ENCODE measurements at regions not wholly inside any gene's neighbourhood (a gene's known extent, or its start where the extent isn't known, plus 50 kb on each side); places are given as distances from the start of the nearest gene placed in this dataset.
"Not testable (repeated sequence)": the region's sequence is repeated elsewhere in the genome, so short reads cannot be mapped to it uniquely, and the experiment has no call there.

DNA sequence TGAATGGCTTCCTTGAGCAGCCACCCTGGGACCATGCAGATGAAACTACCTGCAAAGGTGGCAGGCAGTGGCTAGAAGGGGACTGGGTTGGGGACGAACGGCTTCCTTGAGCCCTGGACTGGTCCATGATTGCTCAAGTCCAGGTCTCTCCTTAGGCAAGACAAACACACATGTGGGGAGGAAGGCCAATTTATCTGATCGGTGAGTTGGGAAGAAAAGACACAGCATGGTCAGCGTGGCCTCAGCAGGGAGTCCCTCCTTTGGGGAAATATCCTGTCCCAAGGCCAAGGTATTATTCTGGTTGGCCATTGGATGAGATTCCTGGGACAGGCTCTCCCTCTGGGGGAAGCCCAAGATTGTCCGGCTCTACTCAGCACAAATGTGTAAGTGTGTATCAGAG is 116.3 kb upstream of the ERG start:
- DNase-seq (ENCODE audit: low spot score): no peak

DNA sequence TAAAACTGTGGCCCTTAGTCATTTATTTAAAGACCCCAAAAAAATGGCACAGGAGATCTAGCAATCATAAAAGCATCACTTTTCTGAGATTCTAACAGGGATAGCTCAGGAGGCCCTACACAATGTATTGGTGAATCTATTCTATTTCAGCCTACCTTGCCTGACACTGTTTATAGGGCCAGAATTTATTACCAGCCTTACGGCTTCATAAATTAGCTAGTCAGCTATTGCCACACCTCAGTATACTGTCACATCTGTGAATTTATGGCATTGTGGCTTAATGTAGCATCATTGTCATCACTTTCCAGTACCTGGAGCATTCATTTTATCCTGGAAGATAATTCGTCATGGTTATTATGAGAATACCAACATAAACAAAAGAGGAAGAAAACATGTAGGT is 121.2 kb upstream of the ERG start:
- no peak for DNase-seq (ENCODE audit: low spot score)

DNA sequence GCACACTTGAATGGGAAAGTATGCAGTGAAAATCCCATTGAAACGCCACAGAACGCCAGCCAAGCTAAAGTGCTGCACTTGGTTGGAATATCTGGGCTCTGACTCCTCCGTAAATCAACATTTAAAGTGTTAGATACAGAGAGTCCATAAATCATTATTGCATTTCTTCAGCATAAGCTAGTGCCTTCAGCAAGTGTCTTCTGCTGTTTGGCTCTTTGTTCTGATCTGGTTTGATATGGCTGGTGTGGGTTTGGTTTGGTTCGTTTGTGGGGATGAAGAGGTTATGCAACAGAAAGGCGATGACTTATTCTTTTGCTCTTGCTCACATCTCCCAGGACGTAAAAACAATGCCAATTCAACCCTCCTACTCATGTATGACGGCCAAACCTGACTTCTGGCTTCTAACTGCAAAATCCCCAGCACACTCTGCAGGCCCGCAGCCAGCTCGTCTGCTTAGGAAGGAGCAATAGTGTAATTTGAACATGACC is 121.8 kb upstream of the ERG start:
- no peak for DNase-seq (ENCODE audit: low spot score)

DNA sequence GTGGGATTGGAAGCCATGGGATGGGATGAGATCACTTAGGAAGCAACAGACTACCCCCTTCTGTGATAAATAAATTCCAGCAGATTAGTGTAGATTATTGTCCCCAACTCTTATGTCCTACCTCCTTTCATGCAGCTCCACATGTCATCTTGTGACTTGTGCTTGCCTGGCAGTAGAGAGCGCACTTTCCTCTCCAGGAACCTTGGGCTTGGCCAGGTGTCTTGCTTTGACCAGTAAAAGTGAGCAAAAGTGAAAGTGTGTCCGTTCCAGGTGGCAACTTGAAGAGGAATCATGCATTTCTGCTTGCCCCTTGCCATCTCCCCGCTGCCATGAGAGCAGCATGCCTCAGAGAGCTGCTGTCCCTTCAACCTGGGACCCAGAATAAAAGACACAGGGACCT is 122.9 kb upstream of the ERG start:
- DNase-seq (ENCODE audit: low spot score): no peak

- DNase-seq (ENCODE audit: low spot score): no peak
Observed at GRCh38 chr21:38622081-38622826, 124.0 kb upstream of the ERG start.

DNA sequence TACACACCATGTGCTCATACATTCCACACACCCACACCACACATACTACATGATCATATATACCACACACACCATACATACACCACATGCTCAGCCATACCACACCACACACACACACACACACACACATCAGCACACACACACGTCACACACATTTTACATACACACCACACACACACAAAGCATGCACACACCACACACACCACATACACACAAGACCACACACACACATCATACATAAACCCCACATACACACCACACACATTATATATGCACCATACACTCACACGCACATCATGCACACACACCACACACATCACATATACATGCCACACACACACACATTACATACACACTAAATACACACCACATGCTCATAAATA is 124.5 kb upstream of the ERG start:
- DNase-seq (ENCODE audit: low spot score): no peak

DNA sequence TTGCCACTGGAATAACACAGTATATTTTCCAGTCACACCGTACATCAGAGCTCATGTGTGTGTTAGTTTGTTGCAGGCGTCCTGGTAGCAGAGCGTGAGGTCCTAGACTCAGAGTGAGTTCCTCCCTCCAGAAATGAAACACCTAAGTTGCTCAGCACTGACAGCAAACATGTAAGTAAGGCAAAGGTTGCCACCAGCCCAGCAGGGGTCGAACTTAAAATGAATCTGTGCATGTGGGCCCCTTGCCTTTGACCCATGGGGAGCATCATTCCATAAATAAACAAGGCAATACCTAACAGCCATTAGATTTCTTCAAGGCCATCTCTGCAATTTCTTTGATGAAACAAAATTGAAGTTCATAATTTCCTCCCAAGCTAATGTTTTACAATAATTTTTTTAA is 125.3 kb upstream of the ERG start:
- DNase-seq (ENCODE audit: low spot score): no peak

DNA sequence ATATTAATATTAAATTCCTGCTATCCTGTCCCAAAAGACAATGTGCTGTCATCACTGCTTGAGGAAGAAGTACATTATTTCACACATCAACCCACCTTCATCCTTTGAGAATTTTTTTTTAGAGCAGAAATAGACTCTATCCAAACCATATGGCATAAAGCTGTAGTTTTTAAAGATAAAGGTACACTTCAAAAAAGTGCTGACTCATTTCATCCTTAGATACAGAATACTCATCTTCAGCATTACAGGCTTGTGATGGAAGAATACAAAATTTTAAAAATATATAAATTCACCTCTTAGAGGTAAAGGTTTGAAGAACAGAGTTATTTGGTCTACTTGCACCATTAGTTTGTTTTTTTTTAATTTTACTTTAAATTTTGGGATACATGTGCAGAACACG is 126.7 kb upstream of the ERG start:
- no peak for DNase-seq (ENCODE audit: low spot score)

DNA sequence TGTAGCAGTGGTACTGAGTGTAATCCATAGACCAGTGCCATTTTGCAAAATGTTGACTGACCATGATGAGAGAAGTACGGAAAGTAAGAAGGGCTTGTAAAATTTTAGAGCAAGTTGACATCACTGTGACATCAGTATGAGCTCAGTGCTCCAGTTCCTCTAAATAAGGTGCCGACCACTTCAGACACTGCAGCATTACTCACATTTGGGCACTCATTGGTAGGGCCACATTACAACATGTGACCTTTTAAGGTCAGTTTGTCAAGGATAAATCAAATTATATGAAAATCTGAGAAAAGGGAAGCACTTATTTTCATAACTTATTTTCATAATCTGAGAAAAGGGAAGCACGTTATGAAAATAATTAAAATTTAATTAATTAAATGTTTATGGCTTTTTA is 128.0 kb upstream of the ERG start:
- DNase-seq (ENCODE audit: low spot score): no peak

DNA sequence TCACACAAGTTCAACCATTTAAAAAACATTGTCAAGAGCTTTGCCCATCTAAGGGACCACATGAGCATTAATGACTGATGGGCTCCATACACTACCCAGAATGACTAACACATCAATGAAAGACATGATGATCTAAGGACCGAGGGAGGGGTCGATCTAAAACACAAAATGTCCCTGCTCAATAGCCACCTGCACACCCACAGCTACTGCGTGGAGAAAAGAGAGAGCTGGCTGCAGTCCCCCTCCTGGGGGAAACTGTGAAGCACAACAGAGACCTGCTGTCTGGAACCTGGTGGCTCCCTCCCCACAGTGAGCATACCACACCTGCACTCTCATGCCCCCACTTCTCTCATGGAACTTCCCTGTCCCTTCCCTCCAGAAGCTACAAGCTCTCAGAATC is 130.1 kb upstream of the ERG start:
- no peak for DNase-seq (ENCODE audit: low spot score)

GRCh38 chr21:38631206-38631605 is 132.9 kb upstream of the ERG start:
- no peak for DNase-seq (ENCODE audit: low spot score)

- no peak for DNase-seq (ENCODE audit: low spot score)
Observed at GRCh38 chr21:38631676-38632075, 133.4 kb upstream of the ERG start.

GRCh38 chr21:38637161-38637560 is 138.9 kb upstream of the ERG start:
- DNase-seq (ENCODE audit: low spot score): no peak

DNA sequence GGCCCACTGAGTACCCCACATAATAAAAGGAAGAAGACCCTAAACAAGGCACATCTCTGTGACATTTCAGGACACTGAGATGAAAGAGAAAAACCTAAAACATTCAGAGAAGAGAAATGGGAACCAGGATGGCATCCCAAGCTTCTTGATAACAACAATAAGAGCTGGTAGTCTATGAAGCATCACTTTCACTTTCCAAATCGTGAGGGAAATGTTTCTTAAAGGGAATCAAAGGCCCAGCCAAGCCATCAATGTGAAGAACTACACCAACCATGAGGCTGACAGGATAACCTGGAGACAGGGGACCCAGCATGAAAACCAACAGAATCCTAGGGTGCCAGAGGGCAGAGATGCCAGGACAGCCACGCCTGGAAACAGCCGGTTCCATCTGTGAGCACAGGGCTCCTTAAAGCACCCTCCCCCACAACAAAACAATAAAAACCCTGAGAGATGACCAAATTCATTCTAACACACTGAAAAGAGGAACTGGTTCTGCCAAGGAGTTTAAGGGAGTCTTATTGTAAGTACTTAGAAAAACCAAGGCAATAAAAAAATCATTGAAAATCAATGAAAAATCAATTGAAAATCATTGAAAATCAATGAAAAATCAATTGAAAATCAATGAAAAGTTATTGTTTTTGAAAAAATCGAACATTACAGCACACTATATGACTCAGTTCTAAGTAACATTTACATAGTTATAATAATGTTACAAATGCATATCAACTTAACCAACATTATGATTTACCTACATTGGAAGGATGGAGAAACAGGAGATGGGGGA is 141.5 kb upstream of the ERG start:
- no peak for DNase-seq (ENCODE audit: low spot score)

GRCh38 chr21:38640355-38640742 is 142.1 kb upstream of the ERG start:
- DNase-seq (ENCODE audit: low spot score): not testable (repeated sequence)

- DNase-seq (ENCODE audit: low spot score): no peak
Observed at GRCh38 chr21:38643404-38644023, 145.2 kb upstream of the ERG start.

GRCh38 chr21:38645282-38645681 is 147.0 kb upstream of the ERG start:
- DNase-seq (ENCODE audit: low spot score): no peak

GRCh38 chr21:38646213-38646837 is 148.0 kb upstream of the ERG start:
- no peak for DNase-seq (ENCODE audit: low spot score)

GRCh38 chr21:38649120-38649519 is 150.8 kb upstream of the ERG start:
- DNase-seq (ENCODE audit: low spot score): no peak

DNA sequence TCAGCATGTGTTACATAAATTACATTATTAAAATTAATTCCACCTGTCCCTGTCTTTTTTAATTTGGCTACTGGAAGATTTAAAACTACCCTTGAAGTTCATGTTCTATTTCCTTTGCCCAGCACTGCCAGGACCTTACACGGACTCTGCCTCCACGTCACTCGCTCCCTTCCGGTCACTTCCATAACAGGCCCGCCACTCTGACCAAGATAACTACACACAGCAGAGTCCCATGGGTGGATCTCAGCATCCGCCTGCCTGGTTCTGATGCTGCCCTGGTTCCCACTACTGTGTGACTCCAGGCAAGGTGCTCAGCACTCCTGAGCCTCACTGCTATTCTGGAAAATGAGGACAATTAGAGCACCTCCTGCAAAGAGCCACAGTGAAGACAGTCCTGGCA is 153.3 kb upstream of the ERG start:
- DNase-seq (ENCODE audit: low spot score): no peak

DNA sequence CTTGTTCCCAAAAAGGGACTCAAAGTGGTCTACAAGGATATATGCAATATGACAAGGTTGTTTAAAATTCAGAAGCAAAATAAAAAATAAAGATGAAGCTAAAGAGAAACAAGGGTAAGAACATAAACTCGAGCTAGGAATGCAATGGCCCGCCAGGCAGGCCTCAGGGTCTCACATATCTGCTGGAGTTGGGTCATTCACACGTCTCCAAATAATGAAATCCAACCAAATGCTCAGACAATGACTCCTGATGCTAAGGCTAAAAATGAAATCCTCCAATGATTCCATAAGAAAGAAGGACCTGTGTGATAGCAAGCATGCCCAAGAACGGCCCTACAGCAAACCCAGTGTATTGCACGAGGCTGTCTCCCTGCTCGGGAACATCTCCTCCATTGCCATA is 153.3 kb upstream of the ETS2 start:
- no peak for DNase-seq (ENCODE audit: low spot score)

DNA sequence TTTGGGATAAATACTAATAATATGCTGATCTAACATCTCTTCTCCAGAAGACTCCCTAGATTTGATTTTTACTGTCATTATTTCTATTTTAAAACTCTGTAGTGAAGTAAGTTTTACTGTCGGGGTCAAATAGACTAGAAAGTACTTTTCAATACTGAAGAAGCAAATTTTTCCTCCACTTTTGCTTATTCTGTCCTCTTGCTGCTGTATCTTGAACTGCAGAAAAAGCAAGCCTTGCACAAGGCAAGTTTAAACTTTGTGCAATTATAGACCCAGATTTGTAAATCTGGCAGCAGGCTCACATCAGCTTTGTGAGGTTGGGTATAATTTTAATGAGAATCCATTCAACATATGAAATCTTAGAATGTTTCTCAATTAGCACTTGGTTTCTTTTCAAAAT is 151.1 kb upstream of the ETS2 start:
- no peak for DNase-seq (ENCODE audit: low spot score)

DNA sequence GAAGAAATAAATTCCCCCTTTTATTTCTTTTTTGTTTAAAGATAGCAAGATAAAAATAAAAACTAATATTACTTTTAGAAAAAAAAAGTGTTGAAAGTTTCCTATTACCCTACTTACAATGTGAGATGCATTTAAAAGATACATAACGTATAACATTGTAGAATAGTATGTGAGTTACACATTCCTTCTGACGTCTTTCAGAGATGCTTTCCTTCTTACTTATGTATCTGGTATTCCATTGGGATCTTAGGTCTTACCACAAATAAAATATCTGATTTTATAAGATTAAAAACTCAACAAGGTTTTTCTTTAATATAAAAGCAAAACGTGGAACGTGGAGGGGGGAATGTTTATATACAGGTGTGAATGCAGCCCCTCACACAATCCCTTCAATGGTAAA is 147.2 kb upstream of the ETS2 start:
- no peak for DNase-seq (ENCODE audit: low spot score)

Data from kidney capillary endothelial cell (primary cell).